Heart left ventricle (tissue), 16 donors: ENCODE measurements at regions not wholly inside any gene's neighbourhood (a gene's known extent, or its start where the extent isn't known, plus 50 kb on each side); places are given as distances from the start of the nearest gene placed in this dataset.

ENCODE experiments used
- ATAC-seq, 4 donors: fragments of 200-7000 bp; cut with Tn5 transposase; one replicate each; pipeline ENCODE4 v1.9.1; 2020 to 2022; ENCODE audit warnings: moderate library complexity in 4 of 4, mild to moderate bottlenecking in 3 of 4, moderate number of reproducible peaks in 1 of 4
- DNase-seq, 5 donors: peaks; one replicate each; pipeline ENCODE4 v3.0.0-alpha.2; 2020
- H3K27ac ChIP-seq, 12 donors: fragments of 200-600 bp; sonication (generic) in 4 of 12; one replicate each; pipeline versions ENCODE4 v1.5.0 to v1.8.0; 2016 to 2022; ENCODE audit warnings: mild to moderate bottlenecking in 2 of 12
- H3K27me3 ChIP-seq, 9 donors: fragments of 200-600 bp; sonication (generic) in 2 of 9; one replicate each; pipeline versions ENCODE4 v1.5.1 to v1.8.0; 2016 to 2022; ENCODE audit warnings: mild to moderate bottlenecking in 3 of 9
- H3K36me3 ChIP-seq, 9 donors: fragments of 200-600 bp; sonication (generic) in 2 of 9; one replicate each; pipeline versions ENCODE4 v1.5.0 to v1.8.0; 2018 to 2022; ENCODE audit warnings: mild to moderate bottlenecking in 2 of 9
- H3K4me1 ChIP-seq, 12 donors: fragments of 200-600 bp; sonication (generic) in 4 of 12; one replicate each; pipeline versions ENCODE4 v1.5.0 to v1.8.0; 2016 to 2022; ENCODE audit warnings: mild to moderate bottlenecking in 3 of 12
- H3K4me3 ChIP-seq, 12 donors: fragments of 200-600 bp; sonication (generic) in 4 of 12; one replicate each; pipeline versions ENCODE4 v1.5.0 to v1.8.0; 2017 to 2022; ENCODE audit warnings: mild to moderate bottlenecking in 9 of 12, moderate library complexity in 4 of 12
- H3K9me3 ChIP-seq, 12 donors: fragments of 200-600 bp; sonication (generic) in 4 of 12; one replicate each; pipeline versions ENCODE4 v1.5.0 to v1.8.0; 2016 to 2022; ENCODE audit warnings: mild to moderate bottlenecking in 1 of 12
- CTCF ChIP-seq, 12 donors: fragments of 200-600 bp; sonication (generic) in 4 of 12; IDR thresholded peaks; one replicate each; pipeline versions ENCODE4 v1.5.0 to v1.8.0; 2018 to 2022; ENCODE audit warnings: antibody characterized with exemption in 12 of 12, mild to moderate bottlenecking in 5 of 12
- POLR2A ChIP-seq, 2 donors: fragments of 450-650 bp; IDR thresholded peaks; one replicate each; pipeline ENCODE4 v1.6.1; 2017; ENCODE audit warnings: antibody characterized with exemption in 2 of 2, mild to moderate bottlenecking in 2 of 2, moderate library complexity in 2 of 2
- WGBS, 4 donors: extraction: QIAGEN DNeasy Blood & Tissue Kit in 2 of 4; methylation state at CpG; one replicate each; pipeline versions ENCODE4 v1.1.5 to v1.1.7; 2013 to 2018; 5-methylcytosine and 5-hydroxymethylcytosine counted together
- intact Hi-C, 10 donors: fragments of 100-400 bp; cut with DNase I; formaldehyde crosslinking; loops; one replicate each; pipeline versions ENCODE4 v1.11.1 to v1.14.2; 2022
- donor health status: ischemic (EF 13 %, LVEDD 7.1; RV severe dilation, severe dysfunction).
- donor health status: healthy with polysubstance abuse.
- donor health status: DM: no; HTN: yes; CAD: no.
- donor health status: DM: no; HTN: no; CAD: no.
- donor health status: ischemic (EF 25% LVEDD 6.9; RV normal size, moderate dysfunction).
- donor health status: ischemic (EF 25% LVEDD 5.7; RV mildly dilated, moderate dysfunction).
- donor health status: healthy.
- donor health status: DM: yes; HTN: yes; CAD: no.
- donor health status: ischemic (EF 35%, LVEDD 5.7; RV mildly dilated, moderate dysfunction).
- donor health status: nonischemic (EF 11% LVEDD 7.7; RV severe dilation, severe dysfunction).
- donor health status: DM: yes; HTN: yes; CAD: no.
- donor health status: PGD.
- donor health status: ischemic (EF 29% LVEDD 5.4; RV normal size, mild dysfunction).
- donor health status: nonischemic (EF 23%, LVEDD 6.1; RV moderate dilation, normal function).

- no peak for ATAC-seq
- no peaks in the 10 kb centered on the region for H3K36me3 ChIP-seq
- H3K4me3 ChIP-seq, result no peak overlapping the region
- 92 to 95% (median 92%) methylated on average over 3 of the region's 3 CpGs for WGBS, 4 donors
- TF ChIP-seq CTCF (IDR thresholded peaks at IDR 0.05) (no peak), POLR2A (IDR thresholded peaks at IDR 0.05) (no peak)
- H3K27ac ChIP-seq, result no peak overlapping the region
- intact Hi-C loops, result no loop called here
- no peaks in the 10 kb centered on the region for H3K27me3 ChIP-seq
- H3K4me1 ChIP-seq, result no peaks in the 10 kb centered on the region
- peaks cover 0 to 22% (median 2%) of the 10 kb centered on the region in 12 donors for H3K9me3 ChIP-seq
- no peak for DNase-seq
These were observed 1348.3 kb upstream of the CDH6 start for GRCh38 chr5:29845206-29845605.

- intact Hi-C loops, result no loop called here
- no peak for TF ChIP-seq CTCF (IDR thresholded peaks at IDR 0.05)
- no peak for TF ChIP-seq POLR2A (IDR thresholded peaks at IDR 0.05)
- Histone ChIP-seq H3K36me3 (no peaks in the 10 kb centered on the region), H3K9me3 (peaks cover 0 to 13% (median 0%) of the 10 kb centered on the region in 12 donors), H3K27ac (no peak overlapping the region), H3K4me1 (no peaks in the 10 kb centered on the region), H3K27me3 (no peaks in the 10 kb centered on the region), H3K4me3 (no peak overlapping the region)
- DNase-seq (no peak), ATAC-seq (no peak)
- WGBS, 4 donors, result 20 to 46% (median 29%) methylated on average over 2 of the region's 2 CpGs
These were observed 1360.1 kb upstream of the CDH6 start for GRCh38 chr5:29833394-29833793.

- TF ChIP-seq POLR2A (IDR thresholded peaks at IDR 0.05), result no peak
- TF ChIP-seq CTCF (IDR thresholded peaks at IDR 0.05), result no peak
- no peak for DNase-seq
- 56 to 68% (median 62%) methylated on average over 4 of the region's 4 CpGs for WGBS, 4 donors
- H3K4me1 ChIP-seq, result no peaks in the 10 kb centered on the region
- H3K27ac ChIP-seq, result no peak overlapping the region
- intact Hi-C loops, result no loop called here
- no peak overlapping the region for H3K4me3 ChIP-seq
- H3K9me3 ChIP-seq, result peaks cover 0 to 8% (median 0%) of the 10 kb centered on the region in 12 donors
- no peaks in the 10 kb centered on the region for H3K36me3 ChIP-seq
- no peak for ATAC-seq
- no peaks in the 10 kb centered on the region for H3K27me3 ChIP-seq
These were observed 1371.0 kb upstream of the CDH6 start for GRCh38 chr5:29822521-29822920.

- 52 to 69% (median 62%) methylated on average over 2 of the region's 2 CpGs for WGBS, 4 donors
- Histone ChIP-seq H3K36me3 (no peaks in the 10 kb centered on the region), H3K27ac (no peak overlapping the region), H3K9me3 (peaks cover 0 to 6% (median 0%) of the 10 kb centered on the region in 12 donors), H3K4me3 (no peak overlapping the region), H3K27me3 (no peaks in the 10 kb centered on the region), H3K4me1 (no peaks in the 10 kb centered on the region)
- TF ChIP-seq POLR2A (IDR thresholded peaks at IDR 0.05) (no peak), CTCF (IDR thresholded peaks at IDR 0.05) (no peak)
- no peak for DNase-seq
- no peak for ATAC-seq
- intact Hi-C loops, result no loop called here
These were observed 1381.4 kb upstream of the CDH6 start for GRCh38 chr5:29811914-29812679.
